HepG2 (cell line): ENCODE measurements at regions not wholly inside any gene's neighbourhood (a gene's known extent, or its start where the extent isn't known, plus 50 kb on each side); places are given as distances from the start of the nearest gene placed in this dataset.

Experiments
- ATAC-seq: fragments of 200-7000 bp; cut with Tn5 transposase; 3 replicates; pipeline ENCODE4 v1.9.1; 2020; ENCODE audit warnings: mild to moderate bottlenecking, moderate library complexity
- BruUV-seq: library from RNA; stranded (reverse); fragments of 400-500 nt; replicated peaks from 2 replicates; lab custom pipeline; 2021; lab: Mats Ljungman, UMichigan
- CTCF ChIA-PET: fragments of 300-600 bp; formaldehyde crosslinking; extraction: SDS; loops from one replicate; lab custom pipeline; 2021; ENCODE audit warnings: low total read pairs, inconsistent platforms, low intra/inter-chr PET ratio; lab: Yijun Ruan, JAX
- POLR2A ChIA-PET: fragments of 350-600 bp; sonication (Branson Sonifier 250); formaldehyde crosslinking; loops from one replicate; lab custom pipeline; 2020; ENCODE audit warnings: antibody characterized with exemption, inconsistent platforms; lab: Yijun Ruan, JAX
- DNase-seq: peaks from one replicate; pipeline ENCODE4 v3.0.0-alpha.2; 2015; ENCODE audit warnings: low spot score
- FAIRE-seq: peaks from 3 replicates; lab custom pipeline; 2011; peaks lifted over from hg19 to GRCh38; lab: Jason Lieb, UNC
- H2AFZ ChIP-seq: one replicate; pipeline ENCODE4 v1.6.1; 2011; ENCODE audit warnings: low read length, inconsistent platforms
- H3K27ac ChIP-seq: fragments of 300-600 bp; 3 replicates; pipeline ENCODE4 v1.8.0; 2011; ENCODE audit warnings: mixed run types, mild to moderate bottlenecking, mixed read lengths, low read length, inconsistent platforms; ENCODE audit not compliant: insufficient read depth; ENCODE audit errors: extremely low read length
- H3K27me3 ChIP-seq, 2 experiments: fragments of 200-600 bp in 1 of 2; 2 replicates in 1 of 2; 3 replicates in 1 of 2; pipeline versions ENCODE4 v1.6.0 to v1.8.0; 2011; ENCODE audit warnings: low read length in 2 of 2, mild to moderate bottlenecking in 2 of 2, moderate library complexity in 2 of 2, inconsistent platforms in 1 of 2; ENCODE audit not compliant: insufficient read depth in 2 of 2, control insufficient read depth in 1 of 2
- H3K36me3 ChIP-seq, 2 experiments: fragments of 200-600 bp in 1 of 2; replicated peaks in 1 of 2; 2 replicates in 1 of 2; 3 replicates in 1 of 2; pipeline versions ENCODE4 v1.5.1 to v1.8.0; 2011; ENCODE audit warnings: low read length in 2 of 2, inconsistent platforms in 1 of 2; ENCODE audit not compliant: insufficient read depth in 2 of 2, control insufficient read depth in 1 of 2
- H3K4me1 ChIP-seq: 2 replicates; pipeline ENCODE4 v1.5.1; 2012; ENCODE audit warnings: low read length, inconsistent platforms; ENCODE audit not compliant: insufficient read depth
- H3K4me2 ChIP-seq: 2 replicates; pipeline ENCODE4 v1.6.0; 2011; ENCODE audit warnings: low read depth, low read length, inconsistent platforms
- H3K4me3 ChIP-seq, 3 experiments: fragments of 200-600 bp in 1 of 3; sonication (generic), shearing (Covaris generic) in 1 of 3; replicated peaks in 1 of 3; 2 replicates each; pipeline ENCODE4 v1.5.1; 2011 to 2016; ENCODE audit warnings: low read length in 3 of 3, inconsistent platforms in 2 of 3, low read depth in 2 of 3, mild to moderate bottlenecking in 2 of 3, control low read depth in 1 of 3, mixed read lengths in 1 of 3; ENCODE audit not compliant: insufficient read depth in 1 of 3
- H3K79me2 ChIP-seq: one replicate; pipeline ENCODE4 v1.6.1; 2011; ENCODE audit warnings: low read length, inconsistent platforms; ENCODE audit not compliant: insufficient read depth
- H3K9ac ChIP-seq: 2 replicates; pipeline ENCODE4 v1.6.0; 2011; ENCODE audit warnings: mild to moderate bottlenecking, low read depth, low read length, inconsistent platforms; ENCODE audit not compliant: insufficient read depth
- H3K9me3 ChIP-seq: 2 replicates; pipeline ENCODE4 v1.5.1; 2012; ENCODE audit warnings: mild to moderate bottlenecking, low read length
- H4K20me1 ChIP-seq: 2 replicates; pipeline ENCODE4 v1.6.0; 2011; ENCODE audit warnings: inconsistent platforms, mild to moderate bottlenecking, low read length, moderate library complexity; ENCODE audit not compliant: insufficient read depth
- CCAR2 ChIP-seq: fragments of 200-400 bp; formaldehyde crosslinking; optimal IDR thresholded peaks from 2 replicates; pipeline ENCODE3; 2018; ENCODE audit warnings: low read depth, mild to moderate bottlenecking, low read length, moderate library complexity
- EED ChIP-seq: sonication (generic); formaldehyde crosslinking; IDR thresholded peaks from 2 replicates; pipeline ENCODE4 v1.5.0; 2020; ENCODE audit warnings: mild to moderate bottlenecking, missing genetic modification reagents
- MXI1 ChIP-seq: IDR thresholded peaks from 3 replicates; pipeline ENCODE4 v1.6.1; 2012; ENCODE audit warnings: low read depth, low read length, inconsistent platforms, borderline replicate concordance
- NFIC ChIP-seq: IDR thresholded peaks from 2 replicates; pipeline ENCODE4 v1.6.1; 2012; ENCODE audit warnings: mild to moderate bottlenecking, low read length, inconsistent platforms
- NR2F6 ChIP-seq, 2 experiments: IDR thresholded peaks; 2 replicates each; pipeline ENCODE4 v1.6.1; 2016; ENCODE audit warnings: antibody characterized with exemption in 1 of 2, mild to moderate bottlenecking in 1 of 2
- SOX5 ChIP-seq: IDR thresholded peaks from 2 replicates; pipeline ENCODE4 v1.6.1; 2016; ENCODE audit warnings: borderline replicate concordance
- SOX6 ChIP-seq, 2 experiments: fragments of 450-650 bp in 1 of 2; sonication (generic) in 1 of 2; formaldehyde crosslinking in 1 of 2; IDR thresholded peaks; 2 replicates each; pipeline versions ENCODE4 v1.4.0 to v1.6.1; 2017 to 2020; ENCODE audit warnings: antibody characterized with exemption in 1 of 2, mild to moderate bottlenecking in 1 of 2, missing genetic modification reagents in 1 of 2
- TP53 ChIP-seq: sonication (generic); formaldehyde crosslinking; conservative IDR thresholded peaks from 2 replicates; pipeline ENCODE4 v1.4.0; 2020; ENCODE audit warnings: missing genetic modification reagents
- ZFP37 ChIP-seq: sonication (generic); formaldehyde crosslinking; IDR thresholded peaks from 2 replicates; pipeline ENCODE4 v1.4.0; 2020; ENCODE audit warnings: missing genetic modification reagents, borderline replicate concordance
- ZNF275 ChIP-seq: sonication (generic); formaldehyde crosslinking; IDR thresholded peaks from 2 replicates; pipeline ENCODE4 v1.8.0; 2022; ENCODE audit warnings: missing genetic modification reagents, mild to moderate bottlenecking, inconsistent platforms, borderline replicate concordance
- ZNF556 ChIP-seq: sonication (generic); formaldehyde crosslinking; IDR thresholded peaks from 2 replicates; pipeline ENCODE4 v1.4.0; 2020; ENCODE audit warnings: mild to moderate bottlenecking, missing genetic modification reagents, borderline replicate concordance
- ZNF615 ChIP-seq: sonication (generic); formaldehyde crosslinking; IDR thresholded peaks from 2 replicates; pipeline ENCODE4 v1.5.0; 2020; ENCODE audit warnings: mild to moderate bottlenecking, missing genetic modification reagents, borderline replicate concordance
- ZSCAN30 ChIP-seq: sonication (generic); formaldehyde crosslinking; IDR thresholded peaks from 2 replicates; pipeline ENCODE4 v1.5.0; 2020; ENCODE audit warnings: mild to moderate bottlenecking, missing genetic modification reagents
- WGBS: methylation state at CpG from one replicate; pipeline ENCODE4 v1.1.6; 2017; ENCODE audit warnings: low lambda C conversion rate; 5-methylcytosine and 5-hydroxymethylcytosine counted together
- in situ Hi-C: cut with HindIII; loops from 2 replicates; pipeline ENCODE4 v1.10.0; 2017; ENCODE audit warnings: low pct_unique_long_range_greater_than_20kb; ENCODE audit not compliant: extremely low pct_ligation_motif_present
- intact Hi-C: fragments of 100-400 bp; cut with micrococcal nuclease; formaldehyde crosslinking; loops from one replicate; pipeline ENCODE4 v1.10.0; 2022; ENCODE audit not compliant: unreplicated experiment
- TF ChIP-seq, protein P1 (sequence below): sonication (generic); formaldehyde crosslinking; IDR thresholded peaks from 2 replicates; pipeline ENCODE4 v1.8.1; 2023; ENCODE audit warnings: mild to moderate bottlenecking, inconsistent platforms, moderate library complexity, missing genetic modification reagents, borderline replicate concordance
- TF ChIP-seq, protein P2 (sequence below): sonication (generic); formaldehyde crosslinking; IDR thresholded peaks from 2 replicates; pipeline ENCODE4 v1.4.0; 2020; ENCODE audit warnings: missing genetic modification reagents

DNA sequence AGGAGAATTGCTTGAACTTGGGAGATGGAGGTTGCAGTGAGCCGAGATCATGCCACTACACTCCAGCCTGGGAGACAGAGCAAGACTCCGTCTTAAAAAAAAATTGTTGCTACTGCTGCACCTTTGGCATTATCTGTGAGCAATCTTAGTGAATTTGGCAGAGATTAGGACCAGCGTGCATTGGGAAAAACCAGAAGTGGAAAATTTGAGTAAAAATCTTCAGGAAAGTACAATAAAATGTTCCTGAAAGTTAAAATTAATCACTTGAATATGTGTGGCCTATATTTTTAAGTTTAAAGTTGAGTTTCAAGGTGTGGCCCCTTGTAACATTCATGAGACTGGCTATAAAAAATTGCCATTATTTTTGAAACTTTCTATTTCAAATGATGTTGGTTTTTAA is 85.1 kb downstream of the SPRY1 start (continued):
- no peak for TF ChIP-seq TP53
- TF ChIP-seq CCAR2 = no peak
- TF ChIP-seq MXI1 = no peak
- TF ChIP-seq, protein P1, sequence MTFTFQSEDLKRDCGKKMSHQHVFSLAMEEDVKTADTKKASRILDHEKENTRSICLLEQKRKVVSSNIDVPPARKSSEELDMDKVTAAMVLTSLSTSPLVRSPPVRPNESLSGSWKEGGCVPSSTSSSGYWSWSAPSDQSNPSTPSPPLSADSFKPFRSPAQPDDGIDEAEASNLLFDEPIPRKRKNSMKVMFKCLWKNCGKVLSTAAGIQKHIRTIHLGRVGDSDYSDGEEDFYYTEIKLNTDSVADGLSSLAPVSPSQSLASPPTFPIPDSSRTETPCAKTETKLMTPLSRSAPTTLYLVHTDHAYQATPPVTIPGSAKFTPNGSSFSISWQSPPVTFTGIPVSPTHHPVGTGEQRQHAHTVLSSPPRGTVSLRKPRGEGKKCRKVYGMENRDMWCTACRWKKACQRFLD (CRISPR knock-in tag) = no peak
- no peak for TF ChIP-seq SOX5 (CRISPR knock-in tag)
- TF ChIP-seq ZSCAN30 (CRISPR knock-in tag) = no peak
- no peak for TF ChIP-seq EED (CRISPR knock-in tag)
- no peak for TF ChIP-seq ZNF556 (CRISPR knock-in tag)
- TF ChIP-seq ZNF615 (CRISPR knock-in tag) = no peak
- no peak for TF ChIP-seq ZFP37 (CRISPR knock-in tag)
- no peak for TF ChIP-seq ZNF275 (CRISPR knock-in tag)

GRCh38 chr4:123484291-123484926 is 87.8 kb downstream of the SPRY1 start:
- FAIRE-seq = no peak
- no peaks in the 10 kb centered on the region for H3K9me3 ChIP-seq
- peak overlapping the region; percentile 19 for H3K27ac ChIP-seq
- POLR2A ChIA-PET = interaction anchor here (3.1 kb wide), 1 partner anchor 20 kb away, joined by 13 read pairs; no protein-coding TSS in a partner anchor
- CTCF ChIA-PET = no interaction called here
- peak; percentile 49 for ATAC-seq
- H3K4me2 ChIP-seq = no peak overlapping the region
- intact Hi-C loops = loop anchor here (1.0 kb wide), 1 partner anchor 104 kb away; no protein-coding TSS in a partner anchor
- WGBS = 65% methylated on average over 4 of the region's 4 CpGs
- H3K36me3 ChIP-seq = no peaks in the 10 kb centered on the region
- no TSS peak for BruUV-seq
- no peak overlapping the region for H3K9ac ChIP-seq
- in situ Hi-C loops = no loop called here
- H3K27me3 ChIP-seq = no peaks in the 10 kb centered on the region
- peak; percentile 51 for DNase-seq
- H3K79me2 ChIP-seq = no peaks in the 10 kb centered on the region
- no peak overlapping the region for H2AFZ ChIP-seq
- peaks cover 75% of the 10 kb centered on the region for H3K4me1 ChIP-seq
- H3K4me3 ChIP-seq = no peak overlapping the region
- no peaks in the 10 kb centered on the region for H4K20me1 ChIP-seq
- TF ChIP-seq SOX6 (IDR thresholded peaks at IDR 0.05) (no peak), SOX6 (CRISPR knock-in tag; IDR thresholded peaks at IDR 0.05) (0 out of 2 replicates have a peak, but pooled peaks have one; percentile 35), NR2F6 (IDR thresholded peaks at IDR 0.05) (peak; percentile 15; the same call in 1 of the 2 replicates), NR2F6 (CRISPR knock-in tag; IDR thresholded peaks at IDR 0.05) (no peak), NFIC (peak; percentile 64)
- TF ChIP-seq, protein P2, sequence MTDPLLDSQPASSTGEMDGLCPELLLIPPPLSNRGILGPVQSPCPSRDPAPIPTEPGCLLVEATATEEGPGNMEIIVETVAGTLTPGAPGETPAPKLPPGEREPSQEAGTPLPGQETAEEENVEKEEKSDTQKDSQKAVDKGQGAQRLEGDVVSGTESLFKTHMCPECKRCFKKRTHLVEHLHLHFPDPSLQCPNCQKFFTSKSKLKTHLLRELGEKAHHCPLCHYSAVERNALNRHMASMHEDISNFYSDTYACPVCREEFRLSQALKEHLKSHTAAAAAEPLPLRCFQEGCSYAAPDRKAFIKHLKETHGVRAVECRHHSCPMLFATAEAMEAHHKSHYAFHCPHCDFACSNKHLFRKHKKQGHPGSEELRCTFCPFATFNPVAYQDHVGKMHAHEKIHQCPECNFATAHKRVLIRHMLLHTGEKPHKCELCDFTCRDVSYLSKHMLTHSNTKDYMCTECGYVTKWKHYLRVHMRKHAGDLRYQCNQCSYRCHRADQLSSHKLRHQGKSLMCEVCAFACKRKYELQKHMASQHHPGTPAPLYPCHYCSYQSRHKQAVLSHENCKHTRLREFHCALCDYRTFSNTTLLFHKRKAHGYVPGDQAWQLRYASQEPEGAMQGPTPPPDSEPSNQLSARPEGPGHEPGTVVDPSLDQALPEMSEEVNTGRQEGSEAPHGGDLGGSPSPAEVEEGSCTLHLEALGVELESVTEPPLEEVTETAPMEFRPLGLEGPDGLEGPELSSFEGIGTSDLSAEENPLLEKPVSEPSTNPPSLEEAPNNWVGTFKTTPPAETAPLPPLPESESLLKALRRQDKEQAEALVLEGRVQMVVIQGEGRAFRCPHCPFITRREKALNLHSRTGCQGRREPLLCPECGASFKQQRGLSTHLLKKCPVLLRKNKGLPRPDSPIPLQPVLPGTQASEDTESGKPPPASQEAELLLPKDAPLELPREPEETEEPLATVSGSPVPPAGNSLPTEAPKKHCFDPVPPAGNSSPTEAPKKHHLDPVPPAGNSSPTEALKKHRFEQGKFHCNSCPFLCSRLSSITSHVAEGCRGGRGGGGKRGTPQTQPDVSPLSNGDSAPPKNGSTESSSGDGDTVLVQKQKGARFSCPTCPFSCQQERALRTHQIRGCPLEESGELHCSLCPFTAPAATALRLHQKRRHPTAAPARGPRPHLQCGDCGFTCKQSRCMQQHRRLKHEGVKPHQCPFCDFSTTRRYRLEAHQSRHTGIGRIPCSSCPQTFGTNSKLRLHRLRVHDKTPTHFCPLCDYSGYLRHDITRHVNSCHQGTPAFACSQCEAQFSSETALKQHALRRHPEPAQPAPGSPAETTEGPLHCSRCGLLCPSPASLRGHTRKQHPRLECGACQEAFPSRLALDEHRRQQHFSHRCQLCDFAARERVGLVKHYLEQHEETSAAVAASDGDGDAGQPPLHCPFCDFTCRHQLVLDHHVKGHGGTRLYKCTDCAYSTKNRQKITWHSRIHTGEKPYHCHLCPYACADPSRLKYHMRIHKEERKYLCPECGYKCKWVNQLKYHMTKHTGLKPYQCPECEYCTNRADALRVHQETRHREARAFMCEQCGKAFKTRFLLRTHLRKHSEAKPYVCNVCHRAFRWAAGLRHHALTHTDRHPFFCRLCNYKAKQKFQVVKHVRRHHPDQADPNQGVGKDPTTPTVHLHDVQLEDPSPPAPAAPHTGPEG (CRISPR knock-in tag) = no peak
